ENCODE measurements at regions not wholly inside any gene's neighbourhood (a gene's known extent, or its start where the extent isn't known, plus 50 kb on each side); places are given as distances from the start of the nearest gene placed in this dataset.

- no peak for DNase-seq
- Histone ChIP-seq H3K4me3 (no peak overlapping the region), H3K36me3 (no peaks in the 10 kb centered on the region), H3K9me3 (no peaks in the 10 kb centered on the region), H3K27ac (no peak overlapping the region), H3K27me3 (replicated peaks in 1 of 7) (no peaks in the 10 kb centered on the region), H3K4me1 (no peaks in the 10 kb centered on the region)
- TF ChIP-seq, protein P1, sequence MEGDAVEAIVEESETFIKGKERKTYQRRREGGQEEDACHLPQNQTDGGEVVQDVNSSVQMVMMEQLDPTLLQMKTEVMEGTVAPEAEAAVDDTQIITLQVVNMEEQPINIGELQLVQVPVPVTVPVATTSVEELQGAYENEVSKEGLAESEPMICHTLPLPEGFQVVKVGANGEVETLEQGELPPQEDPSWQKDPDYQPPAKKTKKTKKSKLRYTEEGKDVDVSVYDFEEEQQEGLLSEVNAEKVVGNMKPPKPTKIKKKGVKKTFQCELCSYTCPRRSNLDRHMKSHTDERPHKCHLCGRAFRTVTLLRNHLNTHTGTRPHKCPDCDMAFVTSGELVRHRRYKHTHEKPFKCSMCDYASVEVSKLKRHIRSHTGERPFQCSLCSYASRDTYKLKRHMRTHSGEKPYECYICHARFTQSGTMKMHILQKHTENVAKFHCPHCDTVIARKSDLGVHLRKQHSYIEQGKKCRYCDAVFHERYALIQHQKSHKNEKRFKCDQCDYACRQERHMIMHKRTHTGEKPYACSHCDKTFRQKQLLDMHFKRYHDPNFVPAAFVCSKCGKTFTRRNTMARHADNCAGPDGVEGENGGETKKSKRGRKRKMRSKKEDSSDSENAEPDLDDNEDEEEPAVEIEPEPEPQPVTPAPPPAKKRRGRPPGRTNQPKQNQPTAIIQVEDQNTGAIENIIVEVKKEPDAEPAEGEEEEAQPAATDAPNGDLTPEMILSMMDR (IDR thresholded peaks at IDR 0.05 in 8 of 11, conservative IDR thresholded peaks at IDR 0.05 in 3 of 11), result no peak
- TF ChIP-seq POLR2A (IDR thresholded peaks at IDR 0.05) (no peak), POLR2AphosphoS5 (IDR thresholded peaks at IDR 0.05) (no peak)
- intact Hi-C loops (cut with DNase I; ENCODE audit: low total_unique reads), result no loop called here
- WGBS, 5 donors, result 87 to 97% (median 89%) methylated on average over 5 of the region's 5 CpGs
Measured at GRCh38 chr6:133749427-133749826, 139.5 kb upstream of the TCF21 start.

DNA sequence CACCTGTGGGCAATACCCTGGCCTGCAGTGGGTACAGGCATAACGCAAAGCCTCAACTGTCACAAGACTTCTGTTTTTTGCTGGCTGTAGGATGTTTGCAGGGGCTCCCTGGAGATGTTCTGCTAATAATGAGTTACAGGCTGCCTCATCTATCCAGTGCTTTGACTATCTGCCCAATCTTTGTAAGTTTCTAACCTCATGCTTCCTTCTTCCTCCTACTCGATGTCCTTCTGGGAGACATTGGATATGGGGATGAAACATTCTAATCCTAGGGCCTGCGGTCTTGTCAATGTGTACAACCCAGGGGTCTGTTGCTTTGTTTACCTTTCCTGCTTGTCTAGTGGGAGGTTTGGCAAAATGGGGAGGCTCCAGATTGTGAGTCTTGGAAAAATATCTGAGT, 136.8 kb upstream of the TCF21 start:
- DNase-seq, result no peak
- Histone ChIP-seq H3K4me3 (no peak overlapping the region), H3K4me1 (peaks cover 0 to 8% (median 0%) of the 10 kb centered on the region in 6 donors), H3K27ac (peak overlapping the region in 2 of 8 donors; percentile 14 to 45), H3K36me3 (no peaks in the 10 kb centered on the region), H3K9me3 (no peaks in the 10 kb centered on the region), H3K27me3 (replicated peaks in 1 of 7) (no peaks in the 10 kb centered on the region)
- WGBS, 5 donors, result 68 to 83% (median 76%) methylated on average over 3 of the region's 3 CpGs
- intact Hi-C loops (cut with DNase I; ENCODE audit: low total_unique reads), result no loop called here
- TF ChIP-seq, protein P1 (IDR thresholded peaks at IDR 0.05 in 8 of 11, conservative IDR thresholded peaks at IDR 0.05 in 3 of 11), result no peak
- TF ChIP-seq POLR2AphosphoS5 (IDR thresholded peaks at IDR 0.05), result no peak
- TF ChIP-seq POLR2A (IDR thresholded peaks at IDR 0.05), result no peak

GRCh38 chr6:133753756-133754155, 135.2 kb upstream of the TCF21 start:
- no peak for DNase-seq
- Histone ChIP-seq H3K36me3 (no peaks in the 10 kb centered on the region), H3K4me1 (peaks cover 0 to 12% (median 0%) of the 10 kb centered on the region in 6 donors), H3K27me3 (replicated peaks in 1 of 7) (no peaks in the 10 kb centered on the region), H3K9me3 (no peaks in the 10 kb centered on the region), H3K4me3 (no peak overlapping the region), H3K27ac (no peak overlapping the region)
- TF ChIP-seq POLR2A (IDR thresholded peaks at IDR 0.05), result no peak
- intact Hi-C loops (cut with DNase I; ENCODE audit: low total_unique reads), result no loop called here

- H3K4me1 ChIP-seq, result peaks cover 0 to 12% (median 0%) of the 10 kb centered on the region in 6 donors
Measured at GRCh38 chr6:133754298-133754697, 134.6 kb upstream of the TCF21 start.

More at GRCh38 chr6:133754298-133754697, 134.6 kb upstream of the TCF21 start:
- no peak for DNase-seq
- WGBS, 5 donors, result 77 to 93% (median 83%) methylated on average over 1 of the region's 1 CpG
- TF ChIP-seq, protein P1 (IDR thresholded peaks at IDR 0.05 in 8 of 11, conservative IDR thresholded peaks at IDR 0.05 in 3 of 11), result no peak
- TF ChIP-seq POLR2A (IDR thresholded peaks at IDR 0.05) (no peak), POLR2AphosphoS5 (IDR thresholded peaks at IDR 0.05) (no peak)
- Histone ChIP-seq H3K9me3 (no peaks in the 10 kb centered on the region), H3K36me3 (no peaks in the 10 kb centered on the region), H3K27ac (peak overlapping the region in 1 of 8 donors; percentile 51), H3K27me3 (replicated peaks in 1 of 7) (no peaks in the 10 kb centered on the region), H3K4me3 (no peak overlapping the region)
- intact Hi-C loops (cut with DNase I; ENCODE audit: low total_unique reads), result no loop called here

Measured in spleen (tissue), 11 donors.